ENCODE measurements at regions not wholly inside any gene's neighbourhood (a gene's known extent, or its start where the extent isn't known, plus 50 kb on each side); places are given as distances from the start of the nearest gene placed in this dataset.
A peak's percentile ranks its signal among the peaks of the same experiment; 100 is the strongest.

- Mint-ChIP-seq H3K9me3 (no peaks in the 10 kb centered on the region), H3K4me3 (no peak overlapping the region), H3K27ac (peak overlapping the region; percentile 6), H3K27me3 (no peaks in the 10 kb centered on the region), H3K4me1 (ENCODE audit: low read depth) (peaks cover 53% of the 10 kb centered on the region), H3K36me3 (ENCODE audit: low read depth) (no peaks in the 10 kb centered on the region)
Observed at GRCh38 chr2:37459095-37459981, 114.9 kb downstream of the QPCT start.

- H3K27me3 Mint-ChIP-seq: no peaks in the 10 kb centered on the region
- peaks cover 42% of the 10 kb centered on the region for H3K4me1 Mint-ChIP-seq (ENCODE audit: low read depth)
- no peak overlapping the region for H3K27ac Mint-ChIP-seq
- H3K9me3 Mint-ChIP-seq: no peaks in the 10 kb centered on the region
- no peak overlapping the region for H3K4me3 Mint-ChIP-seq
- no peaks in the 10 kb centered on the region for H3K36me3 Mint-ChIP-seq (ENCODE audit: low read depth)
Observed at GRCh38 chr2:37460896-37461229, 116.4 kb downstream of the QPCT start.

- no peak overlapping the region for H3K4me3 Mint-ChIP-seq
- no peaks in the 10 kb centered on the region for H3K9me3 Mint-ChIP-seq
- peaks cover 20% of the 10 kb centered on the region for H3K4me1 Mint-ChIP-seq (ENCODE audit: low read depth)
- H3K36me3 Mint-ChIP-seq (ENCODE audit: low read depth): no peaks in the 10 kb centered on the region
- H3K27ac Mint-ChIP-seq: no peak overlapping the region
- no peaks in the 10 kb centered on the region for H3K27me3 Mint-ChIP-seq
Observed at GRCh38 chr2:37464067-37464466, 119.6 kb downstream of the QPCT start.

- H3K4me1 Mint-ChIP-seq (ENCODE audit: low read depth): no peaks in the 10 kb centered on the region
- H3K9me3 Mint-ChIP-seq: no peaks in the 10 kb centered on the region
- H3K27ac Mint-ChIP-seq: no peak overlapping the region
- no peaks in the 10 kb centered on the region for H3K36me3 Mint-ChIP-seq (ENCODE audit: low read depth)
- no peaks in the 10 kb centered on the region for H3K27me3 Mint-ChIP-seq
- no peak overlapping the region for H3K4me3 Mint-ChIP-seq
Observed at GRCh38 chr2:37466533-37467222, 122.2 kb downstream of the QPCT start.

GRCh38 chr2:37468170-37468569, 123.7 kb downstream of the QPCT start:
- Mint-ChIP-seq H3K27ac (no peak overlapping the region), H3K27me3 (no peaks in the 10 kb centered on the region), H3K9me3 (no peaks in the 10 kb centered on the region), H3K36me3 (ENCODE audit: low read depth) (no peaks in the 10 kb centered on the region), H3K4me1 (ENCODE audit: low read depth) (no peaks in the 10 kb centered on the region), H3K4me3 (no peak overlapping the region)

GRCh38 chr2:37469126-37469525, 124.7 kb downstream of the QPCT start:
- Mint-ChIP-seq H3K27ac (no peak overlapping the region), H3K36me3 (ENCODE audit: low read depth) (no peaks in the 10 kb centered on the region), H3K4me3 (no peak overlapping the region)

GRCh38 chr2:37471104-37471503, 126.7 kb downstream of the QPCT start:
- no peaks in the 10 kb centered on the region for H3K36me3 Mint-ChIP-seq (ENCODE audit: low read depth)
- no peak overlapping the region for H3K4me3 Mint-ChIP-seq

More at GRCh38 chr2:37469126-37469525, 124.7 kb downstream of the QPCT start:
- Mint-ChIP-seq H3K9me3 (no peaks in the 10 kb centered on the region), H3K27me3 (no peaks in the 10 kb centered on the region), H3K4me1 (ENCODE audit: low read depth) (no peaks in the 10 kb centered on the region)

GRCh38 chr2:37471994-37472393, 127.6 kb downstream of the QPCT start:
- Mint-ChIP-seq H3K4me1 (ENCODE audit: low read depth) (no peaks in the 10 kb centered on the region), H3K9me3 (no peaks in the 10 kb centered on the region), H3K27me3 (no peaks in the 10 kb centered on the region), H3K4me3 (no peak overlapping the region), H3K27ac (no peak overlapping the region), H3K36me3 (ENCODE audit: low read depth) (no peaks in the 10 kb centered on the region)

More at GRCh38 chr2:37471104-37471503, 126.7 kb downstream of the QPCT start:
- no peaks in the 10 kb centered on the region for H3K9me3 Mint-ChIP-seq
- H3K4me1 Mint-ChIP-seq (ENCODE audit: low read depth): no peaks in the 10 kb centered on the region
- no peaks in the 10 kb centered on the region for H3K27me3 Mint-ChIP-seq
- H3K27ac Mint-ChIP-seq: no peak overlapping the region

GRCh38 chr2:37472959-37473358, 128.5 kb downstream of the QPCT start:
- H3K4me1 Mint-ChIP-seq (ENCODE audit: low read depth): no peaks in the 10 kb centered on the region
- no peaks in the 10 kb centered on the region for H3K27me3 Mint-ChIP-seq
- H3K4me3 Mint-ChIP-seq: no peak overlapping the region
- no peaks in the 10 kb centered on the region for H3K36me3 Mint-ChIP-seq (ENCODE audit: low read depth)
- no peak overlapping the region for H3K27ac Mint-ChIP-seq
- no peaks in the 10 kb centered on the region for H3K9me3 Mint-ChIP-seq

GRCh38 chr2:37476411-37476810, 132.0 kb downstream of the QPCT start:
- Mint-ChIP-seq H3K27me3 (no peaks in the 10 kb centered on the region), H3K36me3 (ENCODE audit: low read depth) (no peaks in the 10 kb centered on the region), H3K27ac (no peak overlapping the region), H3K4me3 (no peak overlapping the region), H3K9me3 (no peaks in the 10 kb centered on the region), H3K4me1 (ENCODE audit: low read depth) (no peaks in the 10 kb centered on the region)

- Mint-ChIP-seq H3K9me3 (no peaks in the 10 kb centered on the region), H3K4me1 (ENCODE audit: low read depth) (no peaks in the 10 kb centered on the region), H3K27me3 (no peaks in the 10 kb centered on the region), H3K36me3 (ENCODE audit: low read depth) (no peaks in the 10 kb centered on the region), H3K27ac (no peak overlapping the region), H3K4me3 (no peak overlapping the region)
Observed at GRCh38 chr2:37477921-37478320, 133.5 kb downstream of the QPCT start.

- Mint-ChIP-seq H3K27me3 (no peaks in the 10 kb centered on the region), H3K4me3 (no peak overlapping the region), H3K36me3 (ENCODE audit: low read depth) (no peaks in the 10 kb centered on the region), H3K4me1 (ENCODE audit: low read depth) (no peaks in the 10 kb centered on the region), H3K9me3 (no peaks in the 10 kb centered on the region), H3K27ac (no peak overlapping the region)
Observed at GRCh38 chr2:37481244-37481643, 136.8 kb downstream of the QPCT start.

GRCh38 chr2:37489041-37489456, 144.6 kb downstream of the QPCT start:
- no peaks in the 10 kb centered on the region for H3K36me3 Mint-ChIP-seq (ENCODE audit: low read depth)
- H3K27me3 Mint-ChIP-seq: no peaks in the 10 kb centered on the region
- peaks cover 7% of the 10 kb centered on the region for H3K9me3 Mint-ChIP-seq
- H3K4me1 Mint-ChIP-seq (ENCODE audit: low read depth): no peaks in the 10 kb centered on the region
- no peak overlapping the region for H3K27ac Mint-ChIP-seq
- H3K4me3 Mint-ChIP-seq: no peak overlapping the region

- peaks cover 7% of the 10 kb centered on the region for H3K9me3 Mint-ChIP-seq
- H3K4me1 Mint-ChIP-seq (ENCODE audit: low read depth): no peaks in the 10 kb centered on the region
- H3K27ac Mint-ChIP-seq: no peak overlapping the region
- H3K4me3 Mint-ChIP-seq: no peak overlapping the region
- H3K27me3 Mint-ChIP-seq: no peaks in the 10 kb centered on the region
- H3K36me3 Mint-ChIP-seq (ENCODE audit: low read depth): no peaks in the 10 kb centered on the region
Observed at GRCh38 chr2:37489536-37489935, 145.1 kb downstream of the QPCT start.

GRCh38 chr2:37493425-37493824, 149.0 kb downstream of the QPCT start:
- no peak overlapping the region for H3K4me3 Mint-ChIP-seq

More at GRCh38 chr2:37493425-37493824, 149.0 kb downstream of the QPCT start:
- peaks cover 7% of the 10 kb centered on the region for H3K9me3 Mint-ChIP-seq
- H3K4me1 Mint-ChIP-seq (ENCODE audit: low read depth): no peaks in the 10 kb centered on the region
- H3K27me3 Mint-ChIP-seq: peaks cover 6% of the 10 kb centered on the region
- H3K27ac Mint-ChIP-seq: no peak overlapping the region
- no peaks in the 10 kb centered on the region for H3K36me3 Mint-ChIP-seq (ENCODE audit: low read depth)
